GM18520 (cell line): ENCODE measurements at regions not wholly inside any gene's neighbourhood (a gene's known extent, or its start where the extent isn't known, plus 50 kb on each side); places are given as distances from the start of the nearest gene placed in this dataset.

ENCODE experiments used
- ATAC-seq: cut with Tn5 transposase; IDR thresholded peaks from one replicate; pipeline ENCODE4 v1.9.1; 2021; ENCODE audit not compliant: unreplicated experiment

DNA sequence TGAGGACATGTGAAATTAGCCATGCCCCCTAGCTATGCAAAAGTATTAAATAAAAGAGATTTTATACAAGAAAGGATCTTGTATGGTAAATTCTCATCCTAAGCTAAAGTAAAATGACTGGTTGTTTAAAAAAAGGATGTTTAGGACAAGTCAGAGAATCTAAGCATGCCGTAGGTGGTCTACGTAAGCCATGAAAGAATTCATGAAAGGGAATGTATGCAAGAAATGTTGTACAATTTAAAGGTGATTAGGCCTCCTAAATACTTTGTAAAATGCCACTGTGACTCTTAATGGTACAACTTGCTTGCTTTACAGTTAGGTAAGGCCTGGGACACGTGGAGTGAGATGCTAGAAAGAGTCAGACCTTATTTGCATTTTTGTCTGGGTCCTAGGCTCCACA lies 209.0 kb downstream of the EFHB start:
- ATAC-seq: no peak

DNA sequence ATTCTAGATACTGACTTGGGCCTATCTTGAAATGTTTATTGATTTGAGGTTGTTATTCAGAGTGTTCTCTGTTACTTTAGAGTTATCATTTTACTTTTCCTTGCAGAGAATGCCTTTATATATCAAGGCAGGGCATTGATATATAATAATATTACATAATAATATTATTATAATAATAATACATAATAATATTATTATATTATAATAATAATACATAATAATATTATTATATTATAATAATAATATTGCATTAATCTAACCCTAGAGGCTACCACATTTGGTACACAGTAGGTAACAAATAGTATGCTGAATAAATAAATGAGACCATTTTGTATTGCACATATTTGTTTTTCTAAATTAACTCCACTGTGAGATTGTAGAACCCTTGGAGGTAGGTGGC lies 216.3 kb downstream of the EFHB start:
- no peak for ATAC-seq

DNA sequence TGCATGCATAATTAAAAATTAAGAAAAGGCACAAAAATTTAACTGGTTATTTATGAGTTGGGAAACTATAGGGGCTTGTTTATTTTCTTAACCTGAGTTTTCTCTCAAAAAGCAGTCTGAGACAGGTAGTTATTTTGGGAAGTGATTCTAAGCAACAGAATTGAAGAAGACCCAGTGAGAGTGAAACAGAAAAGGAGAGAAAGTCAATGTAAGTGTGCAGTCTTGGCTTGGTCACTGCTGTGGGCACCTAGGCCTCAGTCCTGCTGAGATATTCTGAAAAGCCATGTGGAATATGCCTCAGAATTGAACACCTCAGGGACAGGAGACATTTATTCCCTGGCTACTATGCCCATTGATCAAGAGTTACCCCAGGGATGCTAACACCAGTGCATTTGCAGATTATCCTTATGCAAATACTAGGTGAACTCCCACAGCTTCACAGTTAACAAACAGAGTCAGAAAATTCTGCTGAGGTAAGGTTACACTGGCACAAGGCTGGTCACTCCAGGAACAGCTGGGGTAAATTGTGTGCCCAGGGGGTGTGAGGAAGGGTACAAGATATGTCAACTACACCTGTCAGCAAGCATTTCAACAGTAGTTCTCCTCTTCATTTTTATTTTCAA lies 222.7 kb downstream of the EFHB start:
- ATAC-seq: no peak

GRCh38 chr3:19702416-19703078 lies 231.5 kb downstream of the EFHB start:
- ATAC-seq: no peak

DNA sequence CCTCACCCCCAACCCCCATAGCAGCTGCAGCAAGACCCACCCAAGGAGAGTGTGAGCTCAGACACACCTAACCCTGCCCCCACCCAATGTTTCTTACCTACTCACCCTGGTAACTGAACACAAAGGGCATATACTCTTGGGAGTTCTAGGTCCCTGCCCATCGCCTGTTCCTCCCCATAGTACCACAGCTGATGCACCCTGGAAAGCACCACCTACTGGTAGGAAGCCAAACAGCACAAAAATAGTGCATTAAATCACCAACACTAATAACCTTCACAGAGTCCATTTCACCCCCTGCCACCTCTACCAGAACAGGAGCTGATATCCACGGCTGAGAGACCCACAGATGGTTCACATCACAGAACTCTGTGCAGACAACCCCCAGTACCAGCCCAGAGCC lies 245.2 kb downstream of the EFHB start:
- ATAC-seq: no peak

- ATAC-seq: no peak
Measured at GRCh38 chr3:19668163-19668562, 265.9 kb downstream of the EFHB start.

- no peak for ATAC-seq
Measured at GRCh38 chr3:19662486-19662885, 271.5 kb downstream of the EFHB start.

DNA sequence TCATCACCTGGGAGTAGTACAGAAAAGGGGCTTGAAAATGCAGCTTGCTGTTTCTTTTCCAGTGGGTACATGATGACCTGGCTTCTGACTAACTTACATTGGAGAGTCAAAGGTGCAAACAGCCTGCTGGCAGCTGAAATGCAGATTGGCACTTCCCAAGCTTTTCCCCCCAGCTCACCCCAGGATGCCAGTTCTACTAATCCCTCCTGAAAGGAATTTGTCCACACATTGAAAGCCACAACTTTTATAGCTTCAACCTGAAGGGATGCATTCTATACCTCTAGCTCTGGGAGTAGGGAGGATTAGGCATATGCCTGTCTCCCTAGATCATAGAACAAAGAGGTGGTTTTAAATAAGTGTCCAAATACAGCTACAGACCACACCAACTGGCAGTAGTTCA lies 281.7 kb downstream of the EFHB start:
- ATAC-seq: no peak

DNA sequence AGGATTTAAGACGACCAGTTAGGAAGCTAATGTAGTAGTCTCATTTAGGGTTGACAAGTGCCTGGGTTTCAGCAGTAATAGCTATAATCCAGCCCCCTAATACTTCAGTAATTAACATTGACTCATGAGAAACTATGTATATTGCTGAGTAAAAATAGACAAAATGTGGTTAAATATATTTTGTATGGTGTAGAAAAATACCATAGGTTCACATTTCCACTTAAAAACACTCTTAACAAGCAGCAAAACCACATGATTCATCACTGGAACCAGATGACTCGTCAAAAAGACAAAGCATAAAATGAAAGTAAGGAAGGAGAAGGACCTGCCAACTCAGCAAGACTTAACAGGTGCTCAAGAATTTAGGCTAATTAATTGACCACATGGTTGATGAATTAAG lies 288.9 kb downstream of the EFHB start:
- ATAC-seq: peak; percentile 58

- ATAC-seq: no peak
Measured at GRCh38 chr3:19644405-19644804, 289.6 kb downstream of the EFHB start.

- ATAC-seq: no peak
Measured at GRCh38 chr3:19641408-19641807, 292.6 kb downstream of the EFHB start.

DNA sequence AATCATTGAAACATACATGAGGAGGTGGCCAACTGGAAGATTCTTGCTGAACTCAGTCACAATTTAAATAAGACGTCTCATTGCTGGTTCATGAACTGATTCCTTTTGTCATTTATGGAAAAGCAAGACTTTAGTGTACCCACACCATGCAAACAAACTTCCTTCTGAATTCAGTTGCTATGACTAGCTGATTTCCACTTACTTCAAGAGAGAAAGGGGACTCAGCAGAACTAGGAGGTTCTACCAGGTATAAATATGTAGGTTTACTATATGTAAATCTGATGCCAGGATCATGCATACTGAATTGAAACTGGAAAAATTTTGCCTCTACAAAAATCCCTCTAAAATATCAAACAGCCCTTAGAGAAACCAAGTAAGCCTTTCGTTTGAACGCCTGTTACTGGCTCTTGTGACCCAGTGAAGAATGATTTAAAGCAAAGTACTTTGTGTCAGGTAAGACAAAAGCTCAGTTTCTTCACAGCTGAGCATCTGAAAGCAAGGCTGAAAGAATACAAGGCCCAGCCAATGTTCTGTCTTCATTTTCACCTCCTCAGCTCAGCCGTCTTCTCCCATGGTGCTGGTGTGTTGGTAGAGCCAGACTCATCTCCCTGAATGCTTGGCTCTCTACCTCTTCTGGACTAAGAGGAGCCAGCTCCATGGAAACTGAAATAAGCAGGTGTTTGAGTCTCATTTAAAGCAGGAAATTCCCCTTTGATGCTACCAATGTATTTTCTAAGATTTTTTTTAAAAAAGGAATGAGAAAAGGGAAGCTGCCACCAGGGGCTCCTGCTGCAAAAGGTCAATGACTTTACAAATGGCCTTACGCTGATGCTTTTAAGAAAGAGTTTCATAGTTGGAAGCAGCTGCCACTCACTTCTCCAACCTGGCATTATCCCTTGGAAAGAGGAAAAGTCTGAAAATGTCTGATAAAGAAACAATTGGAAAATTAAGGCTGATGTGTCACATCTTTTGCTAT lies 301.6 kb downstream of the EFHB start:
- no peak for ATAC-seq

DNA sequence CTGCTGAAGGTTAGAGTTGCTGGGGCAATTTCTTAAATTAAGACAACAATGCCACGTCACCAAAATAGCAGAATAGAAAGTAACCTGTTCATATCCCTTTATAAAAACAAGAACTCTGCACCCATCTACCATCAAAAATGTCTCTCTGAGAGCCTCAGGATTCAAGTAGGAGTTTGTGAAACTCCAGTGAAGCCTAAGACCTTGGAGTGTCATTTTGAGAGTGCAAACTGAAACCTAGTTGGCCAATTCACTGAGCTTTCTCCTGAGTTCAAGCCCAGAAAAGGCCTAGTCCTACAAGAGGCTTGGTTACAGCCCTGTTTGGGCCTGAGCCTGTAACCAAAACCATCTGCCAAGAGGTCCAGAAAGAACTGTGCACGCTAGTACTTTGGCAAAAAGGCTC lies 335.1 kb downstream of the EFHB start:
- ATAC-seq: no peak

DNA sequence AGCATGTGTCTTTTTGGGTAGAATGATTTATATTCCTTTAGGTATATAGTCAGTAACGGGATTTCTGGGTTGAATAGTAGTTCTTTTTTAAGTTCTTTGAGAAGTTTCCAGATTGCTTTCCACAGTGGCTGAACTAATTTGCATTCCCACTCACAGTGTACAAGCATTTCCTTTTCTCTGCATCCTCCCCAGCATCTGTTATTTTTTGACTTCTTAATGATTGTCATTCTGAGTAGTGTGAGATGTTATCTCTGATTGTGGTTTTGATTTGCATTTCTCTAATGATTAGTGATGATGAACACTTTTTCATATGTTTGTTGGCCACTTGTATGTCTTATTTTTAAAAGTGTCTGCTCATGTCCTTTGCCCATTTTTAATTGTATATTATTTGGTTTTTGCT lies 337.6 kb downstream of the EFHB start:
- ATAC-seq: no peak

- ATAC-seq: no peak
Measured at GRCh38 chr3:19595884-19596283, 338.1 kb downstream of the EFHB start.
